Stimulated activated naive CD8-positive, alpha-beta T cell treated with anti-CD3 and anti-CD28 coated beads, Interleukin-15, amount 100 ng/mL, for 72 hours (primary cell): ENCODE measurements at regions not wholly inside any gene's neighbourhood (a gene's known extent, or its start where the extent isn't known, plus 50 kb on each side); places are given as distances from the start of the nearest gene placed in this dataset.
A peak's percentile ranks its signal among the peaks of the same experiment; 100 is the strongest.

ENCODE experiments used
- ATAC-seq: fragments of 150-1000 bp; cut with Tn5 transposase; 2 replicates; pipeline ENCODE4 v1.10.0; 2021; ENCODE audit warnings: mild to moderate bottlenecking, moderate library complexity
- DNase-seq, 2 donors: peaks; one replicate each; pipeline ENCODE4 v3.0.0; 2021 to 2022
- H3K27ac Mint-ChIP-seq, 2 donors: one replicate each; pipeline ENCODE4 v1.8.0; 2022; ENCODE audit warnings: mild to moderate bottlenecking in 2 of 2, mixed read lengths in 2 of 2, moderate library complexity in 2 of 2
- H3K27me3 Mint-ChIP-seq: one replicate; pipeline ENCODE4 v1.8.0; 2022; ENCODE audit warnings: mixed read lengths
- H3K4me1 Mint-ChIP-seq: one replicate; pipeline ENCODE4 v1.8.0; 2022; ENCODE audit warnings: mild to moderate bottlenecking, mixed read lengths
- H3K4me3 Mint-ChIP-seq, 2 donors: one replicate each; pipeline ENCODE4 v1.8.0; 2022; ENCODE audit warnings: mild to moderate bottlenecking in 2 of 2, mixed read lengths in 2 of 2, moderate library complexity in 1 of 2
- H3K9me3 Mint-ChIP-seq, 2 donors: one replicate each; pipeline ENCODE4 v1.8.0; 2022; ENCODE audit warnings: mixed read lengths in 2 of 2

- Mint-ChIP-seq H3K9me3 (no peaks in the 10 kb centered on the region), H3K4me1 (no peaks in the 10 kb centered on the region), H3K4me3 (no peak overlapping the region), H3K27ac (no peak overlapping the region), H3K27me3 (no peaks in the 10 kb centered on the region)
- no peak for DNase-seq
- no peak for ATAC-seq
Observed at GRCh38 chr3:176799675-176800074, 397.6 kb downstream of the TBL1XR1 start.

- no peak for DNase-seq
- no peak for ATAC-seq
- H3K27me3 Mint-ChIP-seq: no peaks in the 10 kb centered on the region
- no peak overlapping the region for H3K4me3 Mint-ChIP-seq
- no peaks in the 10 kb centered on the region for H3K9me3 Mint-ChIP-seq
- no peak overlapping the region for H3K27ac Mint-ChIP-seq
- no peaks in the 10 kb centered on the region for H3K4me1 Mint-ChIP-seq
Observed at GRCh38 chr3:176798680-176799079, 398.6 kb downstream of the TBL1XR1 start.

- no peak for DNase-seq
- no peaks in the 10 kb centered on the region for H3K27me3 Mint-ChIP-seq
- no peaks in the 10 kb centered on the region for H3K4me1 Mint-ChIP-seq
- H3K27ac Mint-ChIP-seq: no peak overlapping the region
- no peak overlapping the region for H3K4me3 Mint-ChIP-seq
- ATAC-seq: no peak
- no peaks in the 10 kb centered on the region for H3K9me3 Mint-ChIP-seq
Observed at GRCh38 chr3:176796371-176796770, 400.9 kb downstream of the TBL1XR1 start.

DNA sequence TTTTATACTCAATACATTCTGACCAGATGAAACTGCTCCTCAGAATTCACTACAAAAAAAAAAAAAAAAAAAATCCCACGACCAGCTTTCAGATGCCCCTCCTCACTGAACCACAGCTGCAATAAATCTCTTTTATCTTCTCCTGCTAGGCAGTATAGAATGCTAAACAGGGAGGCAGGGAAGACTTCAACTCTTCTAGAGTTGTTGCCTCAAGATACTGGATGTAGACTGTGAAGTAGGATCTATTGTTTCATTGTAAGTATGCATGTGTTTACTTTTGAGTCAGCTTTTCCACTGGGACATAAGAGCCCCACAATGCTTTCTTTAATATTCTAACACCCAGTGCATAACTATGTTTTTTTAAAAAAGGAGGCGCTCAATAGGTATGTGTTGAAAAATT is 401.4 kb downstream of the TBL1XR1 start:
- Mint-ChIP-seq H3K4me3 (no peak overlapping the region), H3K27ac (no peak overlapping the region), H3K4me1 (no peaks in the 10 kb centered on the region), H3K9me3 (no peaks in the 10 kb centered on the region), H3K27me3 (no peaks in the 10 kb centered on the region)
- ATAC-seq: no peak
- DNase-seq: no peak

DNA sequence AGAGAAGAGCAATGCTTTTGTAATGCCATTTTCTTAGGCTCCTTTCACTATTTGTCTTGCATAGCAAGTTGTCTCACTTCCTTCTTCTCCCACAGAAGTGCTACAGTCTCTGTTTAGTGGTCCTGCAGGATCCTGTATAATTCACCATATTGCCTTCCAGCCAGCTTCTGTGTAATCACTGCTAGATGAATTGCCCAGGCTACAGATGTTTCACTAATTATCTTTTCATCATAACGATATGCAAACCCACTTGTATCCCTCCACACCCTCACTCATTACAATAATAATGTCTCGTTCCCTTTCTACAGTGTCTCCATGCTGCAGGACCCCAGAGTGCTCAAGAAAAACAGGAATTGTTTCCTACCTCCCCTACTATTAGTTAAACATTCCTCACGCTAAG is 402.9 kb downstream of the TBL1XR1 start:
- Mint-ChIP-seq H3K27ac (no peak overlapping the region), H3K4me1 (no peaks in the 10 kb centered on the region)

DNA sequence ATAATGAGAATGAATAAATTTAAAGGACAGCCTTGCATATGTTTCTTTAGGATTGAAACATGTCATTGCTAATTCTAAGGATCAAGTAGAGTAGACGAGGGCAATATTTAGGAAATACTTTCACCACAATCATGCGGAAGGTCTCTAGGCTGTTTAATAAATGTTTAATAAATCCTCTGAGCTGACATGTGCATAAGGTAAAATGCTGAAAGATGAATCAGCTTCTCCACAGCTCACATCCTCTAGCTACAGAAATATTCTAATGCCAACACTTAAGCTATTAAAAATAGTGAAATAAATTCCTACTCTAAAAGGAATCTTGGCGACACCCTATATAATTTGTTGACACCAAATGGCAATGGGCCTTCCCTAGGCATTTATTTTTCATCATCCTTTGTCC is 407.3 kb downstream of the TBL1XR1 start:
- H3K4me1 Mint-ChIP-seq: no peaks in the 10 kb centered on the region
- no peaks in the 10 kb centered on the region for H3K27me3 Mint-ChIP-seq
- no peak overlapping the region for H3K27ac Mint-ChIP-seq
- H3K9me3 Mint-ChIP-seq: no peaks in the 10 kb centered on the region
- no peak for DNase-seq
- H3K4me3 Mint-ChIP-seq: no peak overlapping the region
- no peak for ATAC-seq

More for the DNA sequence above, 402.9 kb downstream of the TBL1XR1 start:
- Mint-ChIP-seq H3K9me3 (no peaks in the 10 kb centered on the region), H3K4me3 (no peak overlapping the region), H3K27me3 (no peaks in the 10 kb centered on the region)
- ATAC-seq: no peak
- no peak for DNase-seq

GRCh38 chr3:176789281-176789705 is 408.0 kb downstream of the TBL1XR1 start:
- no peaks in the 10 kb centered on the region for H3K27me3 Mint-ChIP-seq
- no peak overlapping the region for H3K27ac Mint-ChIP-seq
- ATAC-seq (no peak), DNase-seq (no peak)
- no peaks in the 10 kb centered on the region for H3K4me1 Mint-ChIP-seq
- H3K9me3 Mint-ChIP-seq: no peaks in the 10 kb centered on the region
- H3K4me3 Mint-ChIP-seq: no peak overlapping the region

- no peaks in the 10 kb centered on the region for H3K27me3 Mint-ChIP-seq
- H3K27ac Mint-ChIP-seq: no peak overlapping the region
- no peak for ATAC-seq
- no peaks in the 10 kb centered on the region for H3K9me3 Mint-ChIP-seq
- DNase-seq: no peak
- H3K4me3 Mint-ChIP-seq: no peak overlapping the region
- no peaks in the 10 kb centered on the region for H3K4me1 Mint-ChIP-seq
Observed at GRCh38 chr3:176787506-176787905, 409.8 kb downstream of the TBL1XR1 start.

DNA sequence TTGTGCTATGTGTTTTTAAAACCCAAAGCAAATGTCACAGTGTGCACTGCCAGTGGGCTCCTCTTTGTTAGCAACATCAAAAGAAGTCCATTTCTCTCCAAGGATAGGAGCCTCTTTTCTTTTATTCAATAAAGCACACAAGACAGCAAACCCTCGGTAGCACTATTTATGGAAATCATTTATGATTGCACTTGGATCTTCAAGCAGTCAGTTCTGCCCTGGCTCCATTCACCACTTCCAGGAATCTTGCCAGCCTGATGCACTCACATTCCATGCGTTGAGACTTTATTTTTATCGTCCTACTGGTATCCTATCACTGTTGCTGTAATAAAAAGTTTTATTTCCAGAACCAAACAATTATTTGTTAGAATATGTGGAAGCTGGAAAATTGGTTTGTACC is 412.1 kb downstream of the TBL1XR1 start:
- H3K9me3 Mint-ChIP-seq: no peaks in the 10 kb centered on the region
- H3K27me3 Mint-ChIP-seq: no peaks in the 10 kb centered on the region
- H3K27ac Mint-ChIP-seq: no peak overlapping the region
- no peak for ATAC-seq
- DNase-seq: no peak
- H3K4me1 Mint-ChIP-seq: no peaks in the 10 kb centered on the region
- H3K4me3 Mint-ChIP-seq: no peak overlapping the region

- DNase-seq (no peak), ATAC-seq (no peak)
- Mint-ChIP-seq H3K9me3 (no peaks in the 10 kb centered on the region), H3K27ac (no peak overlapping the region), H3K27me3 (no peaks in the 10 kb centered on the region), H3K4me3 (no peak overlapping the region), H3K4me1 (no peaks in the 10 kb centered on the region)
Observed at GRCh38 chr3:176780766-176781165, 416.5 kb downstream of the TBL1XR1 start.

DNA sequence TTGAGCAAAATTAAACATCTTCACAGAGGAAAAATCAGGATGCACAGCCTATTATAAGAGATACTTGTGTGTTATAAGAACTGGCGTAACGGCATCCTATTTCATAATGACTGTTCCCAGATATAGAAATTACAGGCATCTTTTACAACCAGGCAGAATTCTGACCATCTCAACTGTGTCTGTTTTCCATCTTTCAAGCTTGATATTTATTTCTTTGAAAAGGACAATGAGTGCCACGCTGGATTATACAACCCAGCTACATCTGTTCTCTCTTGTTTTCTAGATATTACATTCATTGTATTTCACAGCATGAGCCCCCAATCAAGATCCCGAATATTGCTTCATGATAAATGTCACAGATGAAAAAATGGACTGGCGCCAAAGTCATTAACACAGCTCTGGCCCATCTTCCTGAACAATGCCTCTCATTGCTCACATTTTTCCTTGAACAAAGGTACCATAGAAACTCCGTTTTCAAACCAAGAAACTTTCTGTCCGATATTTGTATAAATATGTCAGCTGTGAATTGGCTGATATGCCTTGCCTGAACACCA is 420.6 kb downstream of the TBL1XR1 start:
- DNase-seq: no peak
- H3K4me3 Mint-ChIP-seq: no peak overlapping the region
- H3K27ac Mint-ChIP-seq: no peak overlapping the region
- no peak for ATAC-seq
- no peaks in the 10 kb centered on the region for H3K27me3 Mint-ChIP-seq
- H3K9me3 Mint-ChIP-seq: peaks cover 8 to 18% of the 10 kb centered on the region in 2 donors
- H3K4me1 Mint-ChIP-seq: no peaks in the 10 kb centered on the region

DNA sequence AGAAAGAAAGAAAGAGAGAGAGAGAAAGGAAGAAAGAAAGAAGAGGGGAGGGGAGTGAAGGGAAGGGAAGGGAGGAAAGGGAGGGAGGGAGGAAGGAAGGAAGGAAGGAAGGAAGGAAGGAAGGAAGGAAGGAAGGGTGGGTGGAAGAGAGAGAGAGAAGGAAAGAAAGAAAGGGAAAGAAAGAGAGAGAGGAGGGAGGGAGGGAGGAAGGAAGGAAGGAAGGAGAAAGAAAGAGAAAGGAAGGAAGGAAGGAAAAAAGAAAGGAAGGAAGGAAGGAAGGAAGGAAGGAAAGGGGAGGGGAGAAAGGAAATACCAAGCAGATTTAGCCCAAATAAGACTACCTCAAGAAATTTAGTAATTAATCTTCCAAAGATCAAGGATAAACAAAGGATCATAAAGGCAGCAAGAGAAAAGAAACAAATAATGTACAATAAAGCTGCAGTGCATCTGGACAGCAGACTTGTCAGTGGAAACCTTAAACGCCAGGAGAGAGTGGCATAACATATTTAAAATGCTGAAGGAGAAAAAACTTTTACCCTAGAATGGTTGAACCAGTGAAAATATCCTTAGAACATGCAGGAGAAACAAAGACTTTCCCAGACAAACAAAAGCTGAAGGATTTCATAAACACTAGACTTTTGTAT is 427.6 kb downstream of the TBL1XR1 start:
- Mint-ChIP-seq H3K27me3 (no peaks in the 10 kb centered on the region), H3K9me3 (peaks cover 24 to 50% of the 10 kb centered on the region in 2 donors), H3K4me3 (no peak overlapping the region), H3K27ac (no peak overlapping the region), H3K4me1 (no peaks in the 10 kb centered on the region)
- DNase-seq: no peak
- no peak for ATAC-seq

GRCh38 chr3:176767385-176767784 is 429.9 kb downstream of the TBL1XR1 start:
- Mint-ChIP-seq H3K27me3 (no peaks in the 10 kb centered on the region), H3K9me3 (peaks cover 15 to 33% of the 10 kb centered on the region in 2 donors), H3K27ac (peak overlapping the region in 1 of 2 donors; percentile 9), H3K4me1 (no peaks in the 10 kb centered on the region), H3K4me3 (no peak overlapping the region)
- no peak for ATAC-seq
- no peak for DNase-seq

DNA sequence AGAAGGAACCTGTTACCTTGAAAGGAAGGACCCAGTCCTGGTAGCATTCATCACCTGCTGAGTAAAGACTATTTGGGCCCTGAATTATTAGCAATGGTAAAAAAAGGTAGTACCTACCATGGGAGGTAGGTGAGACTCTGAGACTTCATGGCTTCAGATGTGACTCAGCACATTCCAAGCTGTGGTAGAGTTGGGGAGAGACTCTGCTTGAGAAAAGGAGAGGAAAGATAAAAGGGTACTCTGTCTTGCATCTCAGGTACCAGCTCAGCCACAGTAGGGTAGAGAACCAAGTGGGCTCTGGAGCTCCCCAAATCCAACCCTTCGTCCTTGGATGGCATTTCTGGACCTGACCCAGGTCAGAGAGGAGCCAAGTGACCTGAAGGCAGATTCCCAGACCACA is 430.4 kb downstream of the TBL1XR1 start:
- no peak overlapping the region for H3K4me3 Mint-ChIP-seq
- no peaks in the 10 kb centered on the region for H3K4me1 Mint-ChIP-seq
- H3K9me3 Mint-ChIP-seq: peaks cover 15 to 31% of the 10 kb centered on the region in 2 donors
- H3K27me3 Mint-ChIP-seq: no peaks in the 10 kb centered on the region
- ATAC-seq: no peak
- DNase-seq: no peak
- no peak overlapping the region for H3K27ac Mint-ChIP-seq

- ATAC-seq (no peak), DNase-seq (no peak)
- no peak overlapping the region for H3K27ac Mint-ChIP-seq
- no peaks in the 10 kb centered on the region for H3K27me3 Mint-ChIP-seq
- H3K4me1 Mint-ChIP-seq: no peaks in the 10 kb centered on the region
- peaks cover 15 to 31% of the 10 kb centered on the region in 2 donors for H3K9me3 Mint-ChIP-seq
- no peak overlapping the region for H3K4me3 Mint-ChIP-seq
Observed at GRCh38 chr3:176765382-176765900, 431.8 kb downstream of the TBL1XR1 start.

GRCh38 chr3:176759815-176760506 is 437.3 kb downstream of the TBL1XR1 start:
- no peak overlapping the region for H3K4me3 Mint-ChIP-seq
- no peaks in the 10 kb centered on the region for H3K9me3 Mint-ChIP-seq
- H3K4me1 Mint-ChIP-seq: no peaks in the 10 kb centered on the region
- no peak overlapping the region for H3K27ac Mint-ChIP-seq
- no peaks in the 10 kb centered on the region for H3K27me3 Mint-ChIP-seq
- no peak for ATAC-seq
- DNase-seq: no peak
